ENCODE measurements at regions not wholly inside any gene's neighbourhood (a gene's known extent, or its start where the extent isn't known, plus 50 kb on each side); places are given as distances from the start of the nearest gene placed in this dataset.

DNA sequence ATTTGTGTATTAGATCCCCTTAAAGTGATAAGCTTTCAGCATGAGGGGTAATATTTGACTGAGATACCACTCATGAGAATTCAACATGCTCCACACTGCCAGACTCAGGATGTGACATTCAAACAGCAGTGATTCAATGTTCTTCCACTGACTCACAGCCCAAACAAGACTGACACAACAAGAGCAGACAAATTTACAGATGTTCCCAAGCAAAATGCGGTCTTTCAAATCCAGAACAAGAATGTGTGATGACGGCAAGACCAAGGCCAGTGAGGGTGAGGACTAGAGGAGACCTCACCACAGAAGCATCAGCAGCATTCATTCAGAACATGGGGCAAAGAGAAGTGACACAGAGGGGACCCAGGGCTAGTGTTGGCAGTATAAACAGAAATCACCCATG, 99.3 kb upstream of the GRIA3 start:
- no peak overlapping the region for H2AFZ ChIP-seq (ENCODE audit: low read depth, low read length, severe bottlenecking)

DNA sequence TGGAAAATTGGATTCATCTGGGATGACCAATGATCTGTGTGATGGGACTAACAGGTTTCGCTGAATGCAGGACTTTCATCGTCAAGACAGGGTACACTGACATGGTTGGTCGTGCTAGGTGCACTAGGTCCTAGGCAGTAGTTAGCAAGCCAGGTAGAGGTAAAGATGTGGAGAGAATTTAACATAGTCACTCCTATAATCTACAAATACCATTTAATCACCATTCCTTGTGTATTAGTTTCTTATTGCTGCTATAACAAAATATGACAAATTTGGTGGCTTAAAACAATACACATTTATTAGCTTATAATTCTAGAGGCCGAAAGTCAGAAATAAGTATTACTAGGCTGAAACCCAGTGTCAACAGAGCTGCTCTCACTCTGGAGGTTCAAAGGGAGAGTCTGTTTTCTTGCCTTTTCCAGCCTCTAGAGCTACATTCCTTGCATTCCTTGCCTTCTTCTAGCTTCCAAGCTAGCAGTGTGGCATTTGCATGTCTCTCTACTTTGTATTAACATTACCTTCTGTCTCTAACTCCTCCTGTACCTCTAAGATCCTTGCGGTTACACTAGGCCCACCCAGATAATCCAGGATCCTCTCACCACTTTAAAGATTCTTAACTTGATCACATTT, 98.7 kb upstream of the GRIA3 start:
- H3K79me2 ChIP-seq (ENCODE audit: insufficient read depth, low read length): no peaks in the 10 kb centered on the region

More for the DNA sequence above, 99.3 kb upstream of the GRIA3 start:
- TF ChIP-seq, protein P1, sequence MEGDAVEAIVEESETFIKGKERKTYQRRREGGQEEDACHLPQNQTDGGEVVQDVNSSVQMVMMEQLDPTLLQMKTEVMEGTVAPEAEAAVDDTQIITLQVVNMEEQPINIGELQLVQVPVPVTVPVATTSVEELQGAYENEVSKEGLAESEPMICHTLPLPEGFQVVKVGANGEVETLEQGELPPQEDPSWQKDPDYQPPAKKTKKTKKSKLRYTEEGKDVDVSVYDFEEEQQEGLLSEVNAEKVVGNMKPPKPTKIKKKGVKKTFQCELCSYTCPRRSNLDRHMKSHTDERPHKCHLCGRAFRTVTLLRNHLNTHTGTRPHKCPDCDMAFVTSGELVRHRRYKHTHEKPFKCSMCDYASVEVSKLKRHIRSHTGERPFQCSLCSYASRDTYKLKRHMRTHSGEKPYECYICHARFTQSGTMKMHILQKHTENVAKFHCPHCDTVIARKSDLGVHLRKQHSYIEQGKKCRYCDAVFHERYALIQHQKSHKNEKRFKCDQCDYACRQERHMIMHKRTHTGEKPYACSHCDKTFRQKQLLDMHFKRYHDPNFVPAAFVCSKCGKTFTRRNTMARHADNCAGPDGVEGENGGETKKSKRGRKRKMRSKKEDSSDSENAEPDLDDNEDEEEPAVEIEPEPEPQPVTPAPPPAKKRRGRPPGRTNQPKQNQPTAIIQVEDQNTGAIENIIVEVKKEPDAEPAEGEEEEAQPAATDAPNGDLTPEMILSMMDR (IDR thresholded peaks at IDR 0.05; ENCODE audit: insufficient read depth, low read length, poor library complexity, severe bottlenecking): no peak
- TF ChIP-seq EZH2phosphoT487 (conservative IDR thresholded peaks at IDR 0.05; ENCODE audit: low read length): no peak
- Histone ChIP-seq H3K9me3 (ENCODE audit: insufficient read depth, low read length) (no peaks in the 10 kb centered on the region), H4K20me1 (ENCODE audit: low read depth, low read length) (no peaks in the 10 kb centered on the region), H3K79me2 (ENCODE audit: insufficient read depth, low read length) (no peaks in the 10 kb centered on the region), H3K27me3 (ENCODE audit: low read length) (no peaks in the 10 kb centered on the region), H3K9ac (ENCODE audit: low read length) (no peak overlapping the region), H3K27ac (ENCODE audit: low read depth, low read length) (no peak overlapping the region), H3K4me3 (ENCODE audit: insufficient read depth, low read length, poor library complexity, severe bottlenecking) (no peak overlapping the region), H3F3A (ENCODE audit: insufficient read depth) (no peaks in the 10 kb centered on the region), H3K4me2 (ENCODE audit: low read depth, low read length, poor library complexity, severe bottlenecking) (no peak overlapping the region), H3K9me2 (replicated peaks; ENCODE audit: insufficient read depth, low read length) (no peaks in the 10 kb centered on the region), H3K36me3 (ENCODE audit: low read length) (no peaks in the 10 kb centered on the region)

DNA sequence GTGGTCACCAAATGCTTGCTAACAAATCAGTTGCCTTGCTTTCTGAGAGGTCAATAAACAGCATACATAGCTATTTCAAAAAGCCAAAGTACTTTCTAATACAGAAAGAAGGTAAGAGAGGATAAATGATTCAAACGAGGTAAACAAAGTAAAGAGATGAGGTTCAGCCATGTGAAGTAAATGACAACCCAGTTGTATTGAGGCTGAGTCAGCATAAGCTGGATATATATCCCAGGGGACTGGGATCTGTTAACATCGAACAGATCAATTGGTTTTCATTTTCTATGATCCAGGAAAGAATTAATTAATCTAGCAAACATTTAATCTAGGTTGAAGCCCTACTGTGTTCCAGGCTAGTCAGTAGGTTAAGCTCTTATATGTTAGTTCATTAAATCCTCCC, 97.3 kb upstream of the GRIA3 start:
- Histone ChIP-seq H3K79me2 (ENCODE audit: insufficient read depth, low read length) (no peaks in the 10 kb centered on the region), H3K36me3 (ENCODE audit: low read length) (no peaks in the 10 kb centered on the region), H2AFZ (ENCODE audit: low read depth, low read length, severe bottlenecking) (no peak overlapping the region), H3K27ac (ENCODE audit: low read depth, low read length) (no peak overlapping the region), H4K20me1 (ENCODE audit: low read depth, low read length) (no peaks in the 10 kb centered on the region), H3K9me3 (ENCODE audit: insufficient read depth, low read length) (no peaks in the 10 kb centered on the region), H3K4me3 (ENCODE audit: insufficient read depth, low read length, poor library complexity, severe bottlenecking) (no peak overlapping the region), H3F3A (ENCODE audit: insufficient read depth) (no peaks in the 10 kb centered on the region), H3K9ac (ENCODE audit: low read length) (no peak overlapping the region), H3K4me2 (ENCODE audit: low read depth, low read length, poor library complexity, severe bottlenecking) (no peak overlapping the region), H3K9me2 (replicated peaks; ENCODE audit: insufficient read depth, low read length) (no peaks in the 10 kb centered on the region), H3K27me3 (ENCODE audit: low read length) (no peaks in the 10 kb centered on the region)
- TF ChIP-seq EZH2phosphoT487 (conservative IDR thresholded peaks at IDR 0.05; ENCODE audit: low read length): no peak
- TF ChIP-seq, protein P1 (IDR thresholded peaks at IDR 0.05; ENCODE audit: insufficient read depth, low read length, poor library complexity, severe bottlenecking): no peak

More for the DNA sequence above, 98.7 kb upstream of the GRIA3 start:
- no peak for TF ChIP-seq EZH2phosphoT487 (conservative IDR thresholded peaks at IDR 0.05; ENCODE audit: low read length)
- TF ChIP-seq, protein P1 (IDR thresholded peaks at IDR 0.05; ENCODE audit: insufficient read depth, low read length, poor library complexity, severe bottlenecking): no peak
- no peaks in the 10 kb centered on the region for H3K9me3 ChIP-seq (ENCODE audit: insufficient read depth, low read length)
- H3K27ac ChIP-seq (ENCODE audit: low read depth, low read length): no peak overlapping the region
- H3K9ac ChIP-seq (ENCODE audit: low read length): no peak overlapping the region
- no peak overlapping the region for H2AFZ ChIP-seq (ENCODE audit: low read depth, low read length, severe bottlenecking)
- H3F3A ChIP-seq (ENCODE audit: insufficient read depth): no peaks in the 10 kb centered on the region
- H3K27me3 ChIP-seq (ENCODE audit: low read length): no peaks in the 10 kb centered on the region
- H3K36me3 ChIP-seq (ENCODE audit: low read length): no peaks in the 10 kb centered on the region
- H3K4me3 ChIP-seq (ENCODE audit: insufficient read depth, low read length, poor library complexity, severe bottlenecking): no peak overlapping the region
- H3K9me2 ChIP-seq (replicated peaks; ENCODE audit: insufficient read depth, low read length): no peaks in the 10 kb centered on the region
- H4K20me1 ChIP-seq (ENCODE audit: low read depth, low read length): no peaks in the 10 kb centered on the region
- H3K4me2 ChIP-seq (ENCODE audit: low read depth, low read length, poor library complexity, severe bottlenecking): no peak overlapping the region
